DOHH2 (cell line): ENCODE measurements at regions not wholly inside any gene's neighbourhood (a gene's known extent, or its start where the extent isn't known, plus 50 kb on each side); places are given as distances from the start of the nearest gene placed in this dataset.

Experiments
- H3F3A ChIP-seq: fragments of 200-600 bp; sonication (generic), shearing (Covaris generic); 2 replicates; pipeline ENCODE4 v1.6.0; 2016; ENCODE audit warnings: antibody characterized with exemption, mild to moderate bottlenecking; ENCODE audit not compliant: control insufficient read depth, insufficient read depth
- H3K27ac ChIP-seq: fragments of 200-600 bp; sonication (generic); 2 replicates; pipeline ENCODE4 v1.5.1; 2014; ENCODE audit warnings: low read depth, mild to moderate bottlenecking, low read length, moderate library complexity
- H3K27me3 ChIP-seq: fragments of 200-600 bp; sonication (generic); 2 replicates; pipeline ENCODE4 v1.6.1; 2014; ENCODE audit warnings: mild to moderate bottlenecking, low read length, mixed read lengths; ENCODE audit not compliant: control insufficient read depth
- H3K36me3 ChIP-seq: fragments of 200-600 bp; sonication (generic); 2 replicates; pipeline ENCODE4 v1.6.1; 2014; ENCODE audit warnings: mild to moderate bottlenecking, low read length, moderate library complexity, mixed read lengths; ENCODE audit not compliant: control insufficient read depth
- H3K4me1 ChIP-seq: fragments of 200-600 bp; sonication (generic); 2 replicates; pipeline ENCODE4 v1.6.1; 2014; ENCODE audit warnings: mild to moderate bottlenecking, low read length, mixed read lengths; ENCODE audit not compliant: control insufficient read depth
- H3K4me2 ChIP-seq: fragments of 200-600 bp; sonication (generic); 2 replicates; pipeline ENCODE4 v1.6.0; 2014; ENCODE audit warnings: mild to moderate bottlenecking, low read length, moderate library complexity
- H3K4me3 ChIP-seq: fragments of 200-600 bp; sonication (generic); 2 replicates; pipeline ENCODE4 v1.5.1; 2014; ENCODE audit warnings: mild to moderate bottlenecking, low read length, mixed read lengths
- H3K79me2 ChIP-seq: fragments of 200-600 bp; sonication (generic); 2 replicates; pipeline ENCODE4 v1.6.1; 2014; ENCODE audit warnings: mild to moderate bottlenecking, low read length, mixed read lengths; ENCODE audit not compliant: control insufficient read depth
- H3K9me2 ChIP-seq: fragments of 200-600 bp; sonication (generic); replicated peaks from 2 replicates; pipeline ENCODE4 v1.6.1; 2014; ENCODE audit warnings: mild to moderate bottlenecking, low read length, mixed read lengths; ENCODE audit not compliant: control insufficient read depth
- H3K9me3 ChIP-seq: fragments of 200-600 bp; sonication (generic); 2 replicates; pipeline ENCODE4 v1.6.1; 2014; ENCODE audit warnings: antibody characterized with exemption, low read length, mixed read lengths; ENCODE audit not compliant: control insufficient read depth, insufficient read depth
- H4K20me1 ChIP-seq: fragments of 200-600 bp; sonication (generic); 2 replicates; pipeline ENCODE4 v1.6.0; 2014; ENCODE audit warnings: low read depth, mild to moderate bottlenecking, antibody characterized with exemption, low read length, moderate library complexity; ENCODE audit not compliant: control insufficient read depth, insufficient read depth
- CTCF ChIP-seq: fragments of 200-600 bp; sonication (generic); IDR thresholded peaks from one replicate; pipeline ENCODE4 v1.5.1; 2014; ENCODE audit warnings: antibody characterized with exemption, mild to moderate bottlenecking, low read depth, low read length; ENCODE audit not compliant: poor library complexity, severe bottlenecking
- EZH2phosphoT487 ChIP-seq: fragments of 200-600 bp; sonication (generic); IDR thresholded peaks from 2 replicates; pipeline ENCODE4 v1.6.1; 2017; ENCODE audit warnings: borderline replicate concordance, mild to moderate bottlenecking, antibody characterized with exemption, low read length, moderate library complexity, mixed read lengths

- Histone ChIP-seq H3K79me2 (no peaks in the 10 kb centered on the region), H3K9me3 (no peaks in the 10 kb centered on the region), H3F3A (no peaks in the 10 kb centered on the region), H3K4me3 (no peak overlapping the region), H3K36me3 (no peaks in the 10 kb centered on the region), H3K4me1 (no peaks in the 10 kb centered on the region), H4K20me1 (no peaks in the 10 kb centered on the region), H3K27me3 (no peaks in the 10 kb centered on the region), H3K27ac (no peak overlapping the region), H3K4me2 (no peak overlapping the region), H3K9me2 (no peaks in the 10 kb centered on the region)
- no peak for TF ChIP-seq CTCF
- no peak for TF ChIP-seq EZH2phosphoT487
Observed at GRCh38 chr18:44036501-44036900, 644.2 kb upstream of the SETBP1 start.

GRCh38 chr18:44039216-44039615, 641.5 kb upstream of the SETBP1 start:
- Histone ChIP-seq H4K20me1 (no peaks in the 10 kb centered on the region), H3K9me2 (no peaks in the 10 kb centered on the region), H3K4me3 (no peak overlapping the region), H3F3A (no peaks in the 10 kb centered on the region), H3K79me2 (no peaks in the 10 kb centered on the region), H3K9me3 (no peaks in the 10 kb centered on the region), H3K27ac (no peak overlapping the region), H3K4me2 (no peak overlapping the region), H3K36me3 (no peaks in the 10 kb centered on the region), H3K27me3 (no peaks in the 10 kb centered on the region), H3K4me1 (no peaks in the 10 kb centered on the region)
- TF ChIP-seq CTCF: no peak
- no peak for TF ChIP-seq EZH2phosphoT487

- Histone ChIP-seq H3K4me3 (no peak overlapping the region), H4K20me1 (no peaks in the 10 kb centered on the region), H3K4me1 (no peaks in the 10 kb centered on the region), H3F3A (no peaks in the 10 kb centered on the region), H3K9me2 (no peaks in the 10 kb centered on the region), H3K36me3 (no peaks in the 10 kb centered on the region), H3K9me3 (no peaks in the 10 kb centered on the region), H3K27ac (no peak overlapping the region), H3K79me2 (no peaks in the 10 kb centered on the region), H3K27me3 (no peaks in the 10 kb centered on the region), H3K4me2 (no peak overlapping the region)
- TF ChIP-seq EZH2phosphoT487: no peak
- TF ChIP-seq CTCF: no peak
Observed at GRCh38 chr18:44039826-44040225, 640.9 kb upstream of the SETBP1 start.

- no peaks in the 10 kb centered on the region for H3F3A ChIP-seq
- H3K27me3 ChIP-seq: no peaks in the 10 kb centered on the region
- TF ChIP-seq CTCF: no peak
- TF ChIP-seq EZH2phosphoT487: no peak
- H3K36me3 ChIP-seq: no peaks in the 10 kb centered on the region
- no peaks in the 10 kb centered on the region for H4K20me1 ChIP-seq
- no peaks in the 10 kb centered on the region for H3K9me3 ChIP-seq
- no peaks in the 10 kb centered on the region for H3K79me2 ChIP-seq
- no peaks in the 10 kb centered on the region for H3K9me2 ChIP-seq
- H3K27ac ChIP-seq: no peak overlapping the region
- no peaks in the 10 kb centered on the region for H3K4me1 ChIP-seq
- no peak overlapping the region for H3K4me2 ChIP-seq
- H3K4me3 ChIP-seq: no peak overlapping the region
Observed at GRCh38 chr18:44041553-44041952, 639.1 kb upstream of the SETBP1 start.
